Psoas muscle (tissue), 7 donors: ENCODE measurements at regions not wholly inside any gene's neighbourhood (a gene's known extent, or its start where the extent isn't known, plus 50 kb on each side); places are given as distances from the start of the nearest gene placed in this dataset.
A peak's percentile ranks its signal among the peaks of the same experiment; 100 is the strongest.

ENCODE experiments used
- ATAC-seq, 4 donors: fragments of 200-7000 bp; cut with Tn5 transposase; one replicate each; pipeline ENCODE4 v1.9.1; 2020; ENCODE audit warnings: moderate library complexity in 3 of 4, mild to moderate bottlenecking in 2 of 4
- DNase-seq, 2 donors: peaks; one replicate each; pipeline ENCODE4 v3.0.0-alpha.2; 2020
- H3K27ac ChIP-seq: fragments of 200-600 bp; one replicate; pipeline ENCODE4 v1.8.0; 2022
- H3K27me3 ChIP-seq, 3 donors: fragments of 200-600 bp in 1 of 3; one replicate each; pipeline versions ENCODE4 v1.6.1 to v1.8.0; 2013 to 2022; ENCODE audit warnings: low read length in 2 of 3, mild to moderate bottlenecking in 2 of 3, moderate library complexity in 1 of 3; ENCODE audit not compliant: insufficient read depth in 3 of 3
- H3K36me3 ChIP-seq, 2 donors: fragments of 200-600 bp in 1 of 2; one replicate each; pipeline versions ENCODE4 v1.6.1 to v1.8.0; 2013 to 2022; ENCODE audit warnings: low read depth in 1 of 2, mild to moderate bottlenecking in 1 of 2, moderate library complexity in 1 of 2; ENCODE audit not compliant: insufficient read depth in 1 of 2
- H3K4me1 ChIP-seq: fragments of 200-600 bp; one replicate; pipeline ENCODE4 v1.8.0; 2022
- H3K4me3 ChIP-seq: fragments of 200-600 bp; one replicate; pipeline ENCODE4 v1.8.0; 2022; ENCODE audit warnings: mild to moderate bottlenecking
- H3K9me3 ChIP-seq: fragments of 200-600 bp; one replicate; pipeline ENCODE4 v1.8.0; 2022
- WGBS, 3 donors: extraction: QIAGEN DNeasy Blood & Tissue Kit; methylation state at CpG; one replicate each; pipeline versions ENCODE4 v1.1.6 to v1.1.7; 2013; 5-methylcytosine and 5-hydroxymethylcytosine counted together
- intact Hi-C, 2 donors: fragments of 100-400 bp; cut with DNase I; formaldehyde crosslinking; loops; one replicate each; pipeline versions ENCODE4 v1.11.0 to v1.14.2; 2022
- TF ChIP-seq, protein P1 (sequence below): fragments of 200-600 bp; IDR thresholded peaks from one replicate; pipeline ENCODE4 v1.8.0; 2022; ENCODE audit warnings: antibody characterized with exemption
- donor health status: healthy with polysubstance abuse.
- donor health status: DM: no; HTN: no; CAD: no; lungs with moderate emphysema.
- donor health status: Bipolar disorder and iron deficiency.
- donor health status: healthy.
- donor health status: DM: yes; HTN: yes; CAD: no.
- donor health status: DM: no; HTN: no; CAD: no.
- donor health status: DM: yes; HTN: yes; CAD: no.

- WGBS, 3 donors: 65 to 67% (median 67%) methylated on average over 22 of the region's 22 CpGs
- ATAC-seq: no peak
These were observed 98.4 kb upstream of the B3GAT1 start for GRCh38 chr11:134510233-134511040.

DNA sequence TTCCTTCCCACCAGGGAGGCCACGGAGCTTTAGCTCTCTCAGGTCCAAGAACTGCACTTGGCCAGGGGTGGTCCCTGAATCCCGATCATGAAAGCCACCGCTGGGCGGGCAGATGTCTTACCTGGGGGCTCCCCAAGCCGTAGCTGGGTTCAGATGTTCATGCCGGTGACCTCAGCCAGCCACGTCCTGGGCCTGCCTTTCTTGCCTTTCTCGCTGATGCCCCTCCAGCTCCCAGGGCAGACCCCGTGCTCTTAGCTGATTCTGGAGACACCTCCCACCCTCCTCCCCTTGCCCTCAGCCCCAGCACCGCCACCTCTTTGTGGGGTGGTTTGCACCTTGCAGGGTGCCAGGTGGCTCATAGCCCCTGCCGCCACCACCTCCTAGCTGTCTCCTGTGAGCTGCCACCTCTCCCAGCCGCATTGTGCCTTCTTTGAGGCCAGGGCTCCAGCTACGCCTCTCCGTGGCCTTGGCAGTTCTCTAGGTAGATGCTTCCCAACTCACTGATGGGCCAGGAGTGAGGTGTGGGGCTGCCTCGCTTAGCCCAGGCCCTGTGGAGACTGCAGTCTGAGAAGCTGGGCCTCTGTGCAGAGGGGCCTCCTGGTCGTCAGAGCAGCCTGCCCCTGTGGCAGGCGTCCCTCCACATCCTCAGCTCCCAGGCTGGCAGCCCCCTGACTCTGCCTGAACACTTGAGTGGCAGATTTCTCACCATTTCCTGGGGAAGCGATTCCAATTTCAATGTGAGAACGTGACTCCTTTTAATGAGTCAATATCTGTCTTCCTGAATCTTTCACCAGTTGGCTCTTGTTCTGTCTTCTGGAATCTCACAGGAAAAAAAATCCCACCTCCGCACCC is 97.6 kb upstream of the B3GAT1 start:
- no peak overlapping the region for H3K27ac ChIP-seq
- H3K9me3 ChIP-seq: no peaks in the 10 kb centered on the region
- WGBS, 3 donors: 71 to 76% (median 72%) methylated on average over 20 of the region's 20 CpGs
- DNase-seq: peak in 1 of 2 donors; percentile 42
- ATAC-seq: no peak
- H3K27me3 ChIP-seq: peaks cover 0 to 7% (median 3%) of the 10 kb centered on the region in 3 donors
- TF ChIP-seq, protein P1, sequence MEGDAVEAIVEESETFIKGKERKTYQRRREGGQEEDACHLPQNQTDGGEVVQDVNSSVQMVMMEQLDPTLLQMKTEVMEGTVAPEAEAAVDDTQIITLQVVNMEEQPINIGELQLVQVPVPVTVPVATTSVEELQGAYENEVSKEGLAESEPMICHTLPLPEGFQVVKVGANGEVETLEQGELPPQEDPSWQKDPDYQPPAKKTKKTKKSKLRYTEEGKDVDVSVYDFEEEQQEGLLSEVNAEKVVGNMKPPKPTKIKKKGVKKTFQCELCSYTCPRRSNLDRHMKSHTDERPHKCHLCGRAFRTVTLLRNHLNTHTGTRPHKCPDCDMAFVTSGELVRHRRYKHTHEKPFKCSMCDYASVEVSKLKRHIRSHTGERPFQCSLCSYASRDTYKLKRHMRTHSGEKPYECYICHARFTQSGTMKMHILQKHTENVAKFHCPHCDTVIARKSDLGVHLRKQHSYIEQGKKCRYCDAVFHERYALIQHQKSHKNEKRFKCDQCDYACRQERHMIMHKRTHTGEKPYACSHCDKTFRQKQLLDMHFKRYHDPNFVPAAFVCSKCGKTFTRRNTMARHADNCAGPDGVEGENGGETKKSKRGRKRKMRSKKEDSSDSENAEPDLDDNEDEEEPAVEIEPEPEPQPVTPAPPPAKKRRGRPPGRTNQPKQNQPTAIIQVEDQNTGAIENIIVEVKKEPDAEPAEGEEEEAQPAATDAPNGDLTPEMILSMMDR: no peak
- intact Hi-C loops: loop anchor here in 1 of 2 donors (5.0 kb wide), 1 partner anchor 48 kb away; no protein-coding TSS in a partner anchor
- no peaks in the 10 kb centered on the region for H3K4me1 ChIP-seq
- no peak overlapping the region for H3K4me3 ChIP-seq
- H3K36me3 ChIP-seq: no peaks in the 10 kb centered on the region

More at GRCh38 chr11:134510233-134511040, 98.4 kb upstream of the B3GAT1 start:
- Histone ChIP-seq H3K36me3 (no peaks in the 10 kb centered on the region), H3K27me3 (peaks cover 0 to 5% (median 5%) of the 10 kb centered on the region in 3 donors), H3K4me3 (no peak overlapping the region), H3K27ac (no peak overlapping the region), H3K4me1 (no peaks in the 10 kb centered on the region), H3K9me3 (no peaks in the 10 kb centered on the region)
- TF ChIP-seq, protein P1: no peak
- intact Hi-C loops: no loop called here
- no peak for DNase-seq

- intact Hi-C loops: loop anchor here in 1 of 2 donors (5.0 kb wide), 1 partner anchor 49 kb away; no protein-coding TSS in a partner anchor
- no peak overlapping the region for H3K27ac ChIP-seq
- no peaks in the 10 kb centered on the region for H3K4me1 ChIP-seq
- H3K27me3 ChIP-seq: peaks cover 0 to 18% (median 0%) of the 10 kb centered on the region in 3 donors
- no peaks in the 10 kb centered on the region for H3K9me3 ChIP-seq
- no peak overlapping the region for H3K4me3 ChIP-seq
- no peaks in the 10 kb centered on the region for H3K36me3 ChIP-seq
- ATAC-seq: no peak
- WGBS, 3 donors: 83 to 87% (median 86%) methylated on average over 17 of the region's 17 CpGs
- no peak for DNase-seq
- TF ChIP-seq, protein P1: no peak
These were observed 96.4 kb upstream of the B3GAT1 start for GRCh38 chr11:134508219-134508990.

GRCh38 chr11:134506046-134506445 is 94.0 kb upstream of the B3GAT1 start:
- no peaks in the 10 kb centered on the region for H3K36me3 ChIP-seq
- intact Hi-C loops: loop anchor here in 1 of 2 donors (5.0 kb wide), 1 partner anchor 51 kb away; no protein-coding TSS in a partner anchor
- H3K4me1 ChIP-seq: no peaks in the 10 kb centered on the region
- ATAC-seq (no peak), DNase-seq (no peak)
- TF ChIP-seq, protein P1: no peak
- H3K9me3 ChIP-seq: no peaks in the 10 kb centered on the region
- WGBS, 3 donors: 72 to 92% (median 88%) methylated on average over 2 of the region's 2 CpGs
- no peak overlapping the region for H3K27ac ChIP-seq
- peaks cover 0 to 28% (median 0%) of the 10 kb centered on the region in 3 donors for H3K27me3 ChIP-seq
- no peak overlapping the region for H3K4me3 ChIP-seq
